ENCODE measurements at regions not wholly inside any gene's neighbourhood (a gene's known extent, or its start where the extent isn't known, plus 50 kb on each side); places are given as distances from the start of the nearest gene placed in this dataset.

GRCh38 chr6:137653706-137654059 lies 159.5 kb upstream of the OLIG3 start:
- H3K4me1 Mint-ChIP-seq (ENCODE audit: unreplicated experiment) = peaks cover 5% of the 10 kb centered on the region
- no peak for DNase-seq (ENCODE audit: extremely low spot score, unreplicated experiment)
- TF ChIP-seq, protein P1, sequence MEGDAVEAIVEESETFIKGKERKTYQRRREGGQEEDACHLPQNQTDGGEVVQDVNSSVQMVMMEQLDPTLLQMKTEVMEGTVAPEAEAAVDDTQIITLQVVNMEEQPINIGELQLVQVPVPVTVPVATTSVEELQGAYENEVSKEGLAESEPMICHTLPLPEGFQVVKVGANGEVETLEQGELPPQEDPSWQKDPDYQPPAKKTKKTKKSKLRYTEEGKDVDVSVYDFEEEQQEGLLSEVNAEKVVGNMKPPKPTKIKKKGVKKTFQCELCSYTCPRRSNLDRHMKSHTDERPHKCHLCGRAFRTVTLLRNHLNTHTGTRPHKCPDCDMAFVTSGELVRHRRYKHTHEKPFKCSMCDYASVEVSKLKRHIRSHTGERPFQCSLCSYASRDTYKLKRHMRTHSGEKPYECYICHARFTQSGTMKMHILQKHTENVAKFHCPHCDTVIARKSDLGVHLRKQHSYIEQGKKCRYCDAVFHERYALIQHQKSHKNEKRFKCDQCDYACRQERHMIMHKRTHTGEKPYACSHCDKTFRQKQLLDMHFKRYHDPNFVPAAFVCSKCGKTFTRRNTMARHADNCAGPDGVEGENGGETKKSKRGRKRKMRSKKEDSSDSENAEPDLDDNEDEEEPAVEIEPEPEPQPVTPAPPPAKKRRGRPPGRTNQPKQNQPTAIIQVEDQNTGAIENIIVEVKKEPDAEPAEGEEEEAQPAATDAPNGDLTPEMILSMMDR (IDR thresholded peaks at IDR 0.05) = no peak
- no peak overlapping the region for H3K4me3 Mint-ChIP-seq (ENCODE audit: unreplicated experiment)
- H3K9me3 Mint-ChIP-seq (ENCODE audit: unreplicated experiment) = peaks cover 9% of the 10 kb centered on the region
- peaks cover 13% of the 10 kb centered on the region for H3K27me3 Mint-ChIP-seq (ENCODE audit: unreplicated experiment)
- H3K27ac Mint-ChIP-seq (ENCODE audit: unreplicated experiment) = no peak overlapping the region
- H3K36me3 Mint-ChIP-seq (ENCODE audit: unreplicated experiment) = peaks cover 4% of the 10 kb centered on the region

GRCh38 chr6:137654365-137654981 lies 160.3 kb upstream of the OLIG3 start:
- TF ChIP-seq, protein P1 (IDR thresholded peaks at IDR 0.05) = no peak
- Mint-ChIP-seq H3K4me3 (ENCODE audit: unreplicated experiment) (no peak overlapping the region), H3K4me1 (ENCODE audit: unreplicated experiment) (peaks cover 5% of the 10 kb centered on the region), H3K27ac (ENCODE audit: unreplicated experiment) (no peak overlapping the region), H3K9me3 (ENCODE audit: unreplicated experiment) (peaks cover 9% of the 10 kb centered on the region), H3K36me3 (ENCODE audit: unreplicated experiment) (peaks cover 4% of the 10 kb centered on the region), H3K27me3 (ENCODE audit: unreplicated experiment) (peaks cover 12% of the 10 kb centered on the region)
- DNase-seq (ENCODE audit: extremely low spot score, unreplicated experiment) = no peak

GRCh38 chr6:137655291-137655690 lies 161.1 kb upstream of the OLIG3 start:
- Mint-ChIP-seq H3K36me3 (ENCODE audit: unreplicated experiment) (peaks cover 4% of the 10 kb centered on the region), H3K4me1 (ENCODE audit: unreplicated experiment) (peaks cover 5% of the 10 kb centered on the region), H3K27ac (ENCODE audit: unreplicated experiment) (no peak overlapping the region), H3K9me3 (ENCODE audit: unreplicated experiment) (peaks cover 9% of the 10 kb centered on the region), H3K27me3 (ENCODE audit: unreplicated experiment) (peaks cover 10% of the 10 kb centered on the region), H3K4me3 (ENCODE audit: unreplicated experiment) (no peak overlapping the region)
- TF ChIP-seq, protein P1 (IDR thresholded peaks at IDR 0.05) = no peak
- no peak for DNase-seq (ENCODE audit: extremely low spot score, unreplicated experiment)

DNA sequence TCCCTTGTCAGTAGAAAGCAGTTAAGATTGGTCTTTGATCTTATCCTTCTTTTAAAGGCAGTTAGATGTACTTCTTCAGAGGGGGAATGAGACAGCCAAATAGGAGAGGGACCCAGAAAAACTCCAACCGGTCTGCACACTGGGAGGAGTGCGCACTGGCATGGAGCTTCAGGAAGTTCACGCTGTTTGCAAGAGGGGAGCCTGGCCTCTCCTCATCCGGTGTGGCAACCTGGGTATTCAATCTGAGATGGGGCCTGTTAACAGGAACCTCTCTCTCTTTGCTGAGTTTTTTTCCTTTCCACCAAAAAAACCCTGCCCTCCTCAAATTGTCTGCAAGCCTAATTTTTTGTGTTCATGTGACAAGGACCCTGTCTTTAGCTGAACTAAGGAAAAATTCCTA lies 162.5 kb upstream of the OLIG3 start:
- H3K4me3 Mint-ChIP-seq (ENCODE audit: unreplicated experiment) = no peak overlapping the region
- peaks cover 9% of the 10 kb centered on the region for H3K9me3 Mint-ChIP-seq (ENCODE audit: unreplicated experiment)
- no peak for DNase-seq (ENCODE audit: extremely low spot score, unreplicated experiment)
- TF ChIP-seq, protein P1 (IDR thresholded peaks at IDR 0.05) = no peak
- peaks cover 5% of the 10 kb centered on the region for H3K4me1 Mint-ChIP-seq (ENCODE audit: unreplicated experiment)
- H3K27me3 Mint-ChIP-seq (ENCODE audit: unreplicated experiment) = peaks cover 10% of the 10 kb centered on the region
- peaks cover 4% of the 10 kb centered on the region for H3K36me3 Mint-ChIP-seq (ENCODE audit: unreplicated experiment)
- no peak overlapping the region for H3K27ac Mint-ChIP-seq (ENCODE audit: unreplicated experiment)

DNA sequence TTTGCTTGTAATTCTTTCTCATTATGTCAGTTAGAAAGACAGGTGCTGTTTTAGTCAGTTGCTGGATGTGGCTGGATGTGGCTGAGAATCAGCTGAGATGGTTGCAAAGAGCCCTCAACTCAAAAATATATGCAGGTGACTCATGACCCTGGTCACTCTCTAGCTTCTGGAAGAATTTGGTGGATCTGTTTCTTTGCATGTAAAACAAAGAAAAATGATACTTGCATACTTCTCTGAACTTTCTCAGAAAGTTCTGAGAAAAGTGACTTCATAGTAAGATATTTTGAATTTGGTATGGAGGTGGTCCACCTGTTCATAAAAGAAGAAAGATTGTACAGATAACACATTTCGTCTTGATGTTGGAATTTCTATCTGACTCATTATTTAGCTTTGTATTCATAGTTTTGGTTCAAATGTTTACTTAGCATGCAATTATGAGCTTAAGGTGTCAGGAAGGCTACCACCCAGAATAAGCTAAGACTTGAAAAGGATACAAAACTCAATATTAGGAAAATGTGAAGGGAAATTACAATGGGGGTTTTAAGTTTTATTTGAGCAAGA lies 163.2 kb upstream of the OLIG3 start:
- peaks cover 9% of the 10 kb centered on the region for H3K9me3 Mint-ChIP-seq (ENCODE audit: unreplicated experiment)
- peaks cover 10% of the 10 kb centered on the region for H3K27me3 Mint-ChIP-seq (ENCODE audit: unreplicated experiment)
- DNase-seq (ENCODE audit: extremely low spot score, unreplicated experiment) = no peak
- peaks cover 4% of the 10 kb centered on the region for H3K36me3 Mint-ChIP-seq (ENCODE audit: unreplicated experiment)
- peaks cover 5% of the 10 kb centered on the region for H3K4me1 Mint-ChIP-seq (ENCODE audit: unreplicated experiment)
- H3K27ac Mint-ChIP-seq (ENCODE audit: unreplicated experiment) = no peak overlapping the region
- no peak overlapping the region for H3K4me3 Mint-ChIP-seq (ENCODE audit: unreplicated experiment)
- TF ChIP-seq, protein P1 (IDR thresholded peaks at IDR 0.05) = no peak

Measured in osteocyte (in vitro differentiated cells).